GM18526 (cell line): ENCODE measurements at regions not wholly inside any gene's neighbourhood (a gene's known extent, or its start where the extent isn't known, plus 50 kb on each side); places are given as distances from the start of the nearest gene placed in this dataset.

Source experiments
- POLR2A ChIP-seq: IDR thresholded peaks from 3 replicates; pipeline ENCODE4 v1.6.1; 2011; ENCODE audit not compliant: insufficient read length; ENCODE audit errors: extremely low read depth

DNA sequence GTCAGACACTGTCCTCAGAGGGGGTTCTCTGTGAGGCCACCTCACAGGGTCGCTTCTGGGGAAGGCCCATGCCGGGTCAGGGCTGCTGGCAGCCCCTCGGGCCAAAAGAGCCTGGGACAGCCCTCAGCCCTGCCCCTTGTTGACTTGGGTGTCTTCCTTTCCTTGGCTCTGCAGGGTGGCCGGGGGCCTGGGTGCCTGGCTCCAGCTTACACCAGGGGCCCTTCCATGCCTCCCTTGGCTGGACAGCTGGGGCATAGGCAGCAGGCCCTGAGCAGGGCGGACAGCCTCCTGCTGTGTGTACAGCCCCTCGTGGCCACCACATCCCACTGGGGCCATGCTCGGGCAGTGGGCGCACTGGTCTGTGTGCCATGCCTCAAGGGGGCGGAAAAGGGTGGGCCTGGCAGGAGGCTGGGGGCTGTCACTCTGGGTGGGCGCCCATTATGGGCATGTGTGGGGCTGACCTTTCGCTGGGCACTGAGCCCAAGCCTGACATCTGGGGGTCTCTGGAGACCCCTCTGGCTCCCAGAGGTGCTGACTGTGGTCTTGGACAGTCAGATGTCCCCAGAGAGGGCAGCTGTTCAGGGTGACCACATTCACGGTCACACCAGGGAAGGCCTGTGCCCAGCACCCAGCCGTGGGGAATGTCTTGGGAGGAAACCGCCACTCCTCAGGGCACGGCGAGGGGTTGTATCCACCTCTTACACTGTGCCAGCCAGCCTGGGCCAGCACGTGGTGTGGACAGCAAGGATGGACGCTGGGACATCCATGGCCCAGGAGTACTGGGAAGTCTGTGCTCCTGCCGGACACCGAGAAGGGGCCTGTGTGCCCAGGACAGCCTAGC lies 313.3 kb downstream of the TMEM121 start:
- TF ChIP-seq POLR2A = no peak

DNA sequence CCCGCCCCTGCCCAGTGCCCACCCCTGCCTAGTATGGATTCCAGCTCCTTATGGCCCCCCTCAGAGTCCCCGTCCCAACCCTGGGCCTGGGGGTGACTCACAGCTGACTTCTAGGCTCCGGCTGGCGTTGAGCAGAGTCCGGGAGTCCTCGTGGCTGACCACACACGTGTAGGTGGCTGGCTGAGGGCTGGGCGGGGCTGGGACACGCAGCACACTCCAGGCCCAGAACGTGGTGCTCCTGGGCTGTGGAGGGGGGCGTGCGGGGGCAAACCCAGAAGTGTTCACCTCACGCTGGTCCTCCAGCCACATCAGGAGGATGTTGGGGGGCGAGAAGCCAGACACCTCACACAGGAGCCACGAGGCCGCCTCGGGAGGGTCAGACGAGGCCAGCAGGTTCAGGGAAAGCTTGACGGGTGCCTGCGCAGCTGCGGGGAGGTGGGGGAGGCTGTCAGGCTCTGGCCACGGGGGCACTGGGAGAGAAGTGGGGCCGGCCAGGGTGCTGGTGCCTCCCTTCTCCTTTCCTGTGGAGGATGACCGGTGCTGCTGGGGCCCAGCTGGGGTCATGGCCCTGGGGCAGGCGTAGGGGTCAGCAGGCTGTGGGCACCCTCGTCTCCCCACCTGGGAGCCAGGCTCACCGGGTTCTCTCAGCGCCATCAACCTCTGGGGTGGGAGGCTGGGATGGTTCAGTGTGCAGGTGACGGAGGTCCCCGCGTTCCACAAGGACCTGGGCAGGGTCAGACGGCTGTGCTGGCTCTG lies 314.1 kb downstream of the TMEM121 start:
- no peak for TF ChIP-seq POLR2A

- peak; percentile 6 for TF ChIP-seq POLR2A
Measured at GRCh38 chr14:105841022-105842009, 314.9 kb downstream of the TMEM121 start.

DNA sequence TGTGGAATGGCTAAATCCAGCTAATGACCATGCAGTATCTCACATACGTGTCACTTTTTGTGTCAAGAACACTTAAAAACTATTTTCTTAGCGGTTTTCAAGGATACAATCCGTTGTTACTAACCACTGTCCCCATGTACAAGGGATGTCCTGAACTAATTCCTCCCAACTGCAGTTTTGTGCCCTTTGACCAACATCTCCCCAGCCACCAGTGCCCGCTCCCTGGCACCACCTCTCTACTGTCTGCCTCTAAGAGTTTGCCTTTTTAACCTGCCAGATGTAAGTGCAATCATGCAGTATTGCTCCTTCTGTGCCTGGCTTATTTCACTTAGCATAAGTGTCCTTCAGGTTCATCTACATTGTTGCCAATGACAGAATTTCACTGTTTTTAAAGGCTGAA lies 315.7 kb downstream of the TMEM121 start:
- no peak for TF ChIP-seq POLR2A

DNA sequence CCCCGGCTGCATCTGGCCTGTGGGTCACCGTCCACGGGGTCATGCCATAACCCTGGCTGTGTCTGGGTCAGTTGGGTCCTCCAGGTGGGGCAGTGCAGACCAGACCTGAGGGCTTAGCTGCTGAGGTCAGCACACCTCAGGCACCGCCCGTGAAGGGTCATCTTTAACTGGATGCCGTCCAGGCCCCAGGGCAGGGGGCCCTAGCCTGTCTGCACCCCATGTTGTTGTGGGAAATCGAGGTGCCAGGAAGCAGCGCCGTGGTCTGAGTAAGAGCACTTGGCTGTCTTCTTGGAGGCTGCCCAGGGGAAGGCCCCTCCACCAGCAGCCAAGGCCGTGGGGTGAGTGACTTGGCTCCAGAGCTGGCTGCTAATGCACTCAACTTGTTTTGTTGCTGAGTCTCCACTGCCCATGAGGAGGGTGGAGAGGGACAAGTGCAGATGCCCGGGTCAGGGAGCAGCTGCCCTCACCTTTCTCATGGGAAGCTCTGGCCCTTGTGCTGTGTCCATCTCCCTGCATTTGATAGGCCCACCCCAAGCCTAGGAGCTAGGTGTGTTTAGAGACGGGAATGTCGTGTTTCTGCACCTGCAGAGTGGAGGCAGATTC lies 317.2 kb downstream of the TMEM121 start:
- no peak for TF ChIP-seq POLR2A

DNA sequence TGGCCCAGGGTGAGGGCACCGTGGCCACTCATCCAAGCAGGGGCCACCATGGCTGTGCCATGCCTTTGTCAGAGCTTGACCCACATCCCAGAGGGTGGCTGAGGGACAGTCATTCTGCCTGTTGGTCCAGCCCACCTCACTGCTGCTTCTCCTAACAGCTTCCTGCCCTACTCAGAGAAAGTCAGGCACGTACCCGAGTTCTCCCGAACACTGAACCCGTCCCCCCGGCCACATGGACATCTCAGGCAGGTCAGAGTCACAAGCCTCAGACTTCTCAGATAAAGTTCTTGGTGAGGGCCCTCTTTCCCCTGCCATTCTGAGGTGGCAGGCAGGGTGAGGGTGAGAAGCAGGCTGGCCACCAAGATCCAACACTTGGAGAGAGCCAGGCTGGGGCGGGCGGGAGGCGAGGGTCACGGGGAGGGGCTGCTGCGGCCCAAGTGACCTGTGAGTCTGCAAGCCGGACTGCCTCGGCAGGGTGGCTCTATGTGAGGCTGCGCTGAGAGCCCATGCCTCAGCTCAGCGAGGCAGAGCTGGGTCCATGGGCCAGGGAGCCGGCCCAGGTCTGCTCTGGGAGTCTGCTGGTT lies 317.8 kb downstream of the TMEM121 start:
- no peak for TF ChIP-seq POLR2A

GRCh38 chr14:105844810-105845724 lies 318.7 kb downstream of the TMEM121 start:
- TF ChIP-seq POLR2A = no peak

DNA sequence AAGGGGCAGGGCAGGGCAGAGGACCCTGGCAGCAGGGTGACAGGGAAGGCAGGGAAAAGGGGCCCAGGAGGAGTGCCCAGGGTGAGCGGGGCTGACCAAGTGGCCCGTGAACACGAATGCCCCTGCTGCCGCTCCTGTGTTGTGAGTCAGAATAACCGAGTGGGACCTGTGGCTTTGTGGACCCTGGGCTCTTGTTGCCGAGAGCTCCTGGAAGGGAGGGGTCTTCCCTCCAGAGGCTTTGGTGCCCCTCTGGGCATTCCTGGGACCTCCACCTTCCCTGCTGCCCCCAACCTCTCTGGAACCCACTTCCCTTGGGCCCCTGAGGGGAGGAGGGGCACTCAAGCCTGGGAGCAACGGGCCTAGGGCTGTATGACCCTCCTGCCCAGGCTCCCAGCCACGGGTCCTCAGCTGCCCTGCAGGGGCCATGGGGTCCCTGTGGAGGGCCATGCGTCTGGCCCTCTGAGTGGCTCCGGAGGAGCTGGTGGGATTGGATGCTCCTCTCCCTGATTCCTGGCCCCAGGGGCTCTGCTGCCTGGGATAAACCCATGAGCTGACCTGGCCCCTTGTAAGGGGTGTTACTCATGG lies 319.4 kb downstream of the TMEM121 start:
- no peak for TF ChIP-seq POLR2A

GRCh38 chr14:105846312-105846711 lies 319.9 kb downstream of the TMEM121 start:
- no peak for TF ChIP-seq POLR2A

GRCh38 chr14:105847400-105847799 lies 321.0 kb downstream of the TMEM121 start:
- no peak for TF ChIP-seq POLR2A

GRCh38 chr14:105848570-105848969 lies 322.2 kb downstream of the TMEM121 start:
- TF ChIP-seq POLR2A = no peak

DNA sequence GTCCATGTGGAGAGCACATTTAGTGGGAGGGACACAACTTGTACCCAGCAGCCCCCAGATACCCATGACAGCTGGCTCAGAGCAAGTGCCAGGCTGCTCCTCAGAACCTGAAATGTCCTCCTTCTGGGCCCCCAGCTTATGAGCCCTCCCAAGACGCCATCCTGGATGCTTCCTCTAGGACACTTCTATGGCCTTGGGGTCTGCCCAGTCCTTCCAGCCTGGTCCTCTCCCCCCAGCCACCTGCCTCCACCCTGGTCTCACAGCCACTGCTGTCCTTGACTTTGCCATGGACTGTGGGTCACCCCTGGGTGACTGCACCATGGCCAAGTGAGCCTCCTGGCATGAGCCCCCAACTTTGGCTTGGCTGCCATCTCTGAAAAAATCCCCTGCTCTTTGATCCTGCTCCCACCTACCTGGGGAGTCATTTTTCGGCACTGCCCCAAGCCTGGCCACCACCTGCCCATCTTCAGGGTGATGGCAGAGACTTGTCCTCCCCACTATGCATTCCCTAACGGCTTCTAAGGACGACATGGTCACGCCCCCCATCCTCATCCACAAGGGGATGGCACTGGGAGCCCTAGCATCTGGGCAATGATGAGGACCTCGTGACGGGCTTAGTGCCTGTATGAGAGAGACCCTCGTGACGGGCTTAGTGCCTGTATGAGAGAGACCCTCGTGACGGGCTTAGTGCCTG lies 323.7 kb downstream of the TMEM121 start:
- TF ChIP-seq POLR2A = peak; percentile 3

GRCh38 chr14:105850853-105851581 lies 324.6 kb downstream of the TMEM121 start:
- peak; percentile 57 for TF ChIP-seq POLR2A
